T-cell (primary cell): ENCODE measurements at regions not wholly inside any gene's neighbourhood (a gene's known extent, or its start where the extent isn't known, plus 50 kb on each side); places are given as distances from the start of the nearest gene placed in this dataset.

Experiments used
- ATAC-seq, 4 experiments: fragments of 200-7000 bp in 3 of 4; fragments of 150-1000 bp in 1 of 4; cut with Tn5 transposase; replicated peaks in 1 of 4; 1 replicate in 3 of 4; 2 replicates in 1 of 4; pipeline ENCODE4 v1.10.0; 2021; ENCODE audit warnings: moderate library complexity in 3 of 4, mild to moderate bottlenecking in 2 of 4, moderate number of reproducible peaks in 1 of 4
- CTCF ChIA-PET, 2 donors: fragments of 300-600 bp; sonication (Branson Sonifier 250); formaldehyde crosslinking; loops; one replicate each; lab custom pipeline; 2022; ENCODE audit warnings: antibody characterized with exemption in 2 of 2; lab: Charles Lee
- POLR2A ChIA-PET, 2 donors: fragments of 300-600 bp; sonication (Branson Sonifier 250); formaldehyde crosslinking; loops; one replicate each; lab custom pipeline; 2022; ENCODE audit warnings: antibody characterized with exemption in 2 of 2; lab: Charles Lee
- DNase-seq, 35 experiments: peaks; one replicate each; pipeline versions ENCODE4 v3.0.0 to v3.0.0-alpha.2; 2013 to 2023
- H3K27ac ChIP-seq: one replicate; pipeline ENCODE4 v1.5.1; 2013; ENCODE audit warnings: low read length
- H3K27me3 ChIP-seq, 2 experiments: replicated peaks in 1 of 2; 1 replicate in 1 of 2; 2 replicates in 1 of 2; pipeline versions ENCODE4 v1.6.1 to v1.7.0; 2013; ENCODE audit warnings: low read length in 1 of 2, mixed read lengths in 1 of 2; ENCODE audit not compliant: control insufficient read depth in 2 of 2, insufficient read depth in 2 of 2; ENCODE audit errors: extremely low read depth in 1 of 2
- H3K36me3 ChIP-seq, 2 donors: 1 replicate in 1 of 2; 2 replicates in 1 of 2; pipeline versions ENCODE4 v1.6.1 to v1.7.0; 2013; ENCODE audit warnings: low read length in 1 of 2; ENCODE audit not compliant: control insufficient read depth in 2 of 2, insufficient read depth in 1 of 2; ENCODE audit errors: extremely low read depth in 1 of 2
- H3K4me1 ChIP-seq, 2 experiments: 1 replicate in 1 of 2; 2 replicates in 1 of 2; pipeline versions ENCODE4 v1.6.1 to v1.7.0; 2013; ENCODE audit warnings: low read length in 2 of 2, mixed read lengths in 1 of 2; ENCODE audit not compliant: insufficient read depth in 2 of 2, control insufficient read depth in 1 of 2; ENCODE audit errors: extremely low read depth in 1 of 2
- H3K4me3 ChIP-seq, 2 donors: 1 replicate in 1 of 2; 2 replicates in 1 of 2; pipeline versions ENCODE4 v1.5.1 to v1.7.0; 2013; ENCODE audit warnings: mild to moderate bottlenecking in 2 of 2, low read length in 1 of 2, moderate library complexity in 1 of 2; ENCODE audit not compliant: control insufficient read depth in 1 of 2; ENCODE audit errors: extremely low read depth in 1 of 2
- H3K9me3 ChIP-seq: 2 replicates; pipeline ENCODE4 v1.7.0; 2013
- H3K27ac Mint-ChIP-seq, 2 donors: one replicate each; pipeline ENCODE4 v1.8.0; 2020 to 2021; ENCODE audit warnings: mild to moderate bottlenecking in 2 of 2, mixed read lengths in 2 of 2
- H3K27me3 Mint-ChIP-seq, 2 donors: one replicate each; pipeline ENCODE4 v1.8.0; 2021 to 2022; ENCODE audit warnings: mixed read lengths in 2 of 2
- H3K36me3 Mint-ChIP-seq: one replicate; pipeline ENCODE4 v1.8.0; 2021; ENCODE audit warnings: mixed read lengths
- H3K4me1 Mint-ChIP-seq, 3 donors: one replicate each; pipeline ENCODE4 v1.8.0; 2020 to 2022; ENCODE audit warnings: mixed read lengths in 3 of 3, mild to moderate bottlenecking in 1 of 3
- H3K4me3 Mint-ChIP-seq, 3 donors: one replicate each; pipeline ENCODE4 v1.8.0; 2020 to 2022; ENCODE audit warnings: mild to moderate bottlenecking in 3 of 3, mixed read lengths in 3 of 3, moderate library complexity in 3 of 3
- H3K9me3 Mint-ChIP-seq, 3 donors: one replicate each; pipeline ENCODE4 v1.8.0; 2020 to 2022; ENCODE audit warnings: mixed read lengths in 3 of 3
- WGBS: methylation state at CpG from one replicate; pipeline ENCODE4 v1.1.5; 2013; ENCODE audit warnings: missing lambda C conversion rate; ENCODE audit not compliant: insufficient coverage; 5-methylcytosine and 5-hydroxymethylcytosine counted together

- DNase-seq (no peak), ATAC-seq (no peak)
- no peaks in the 10 kb centered on the region for H3K4me1 ChIP-seq
- H3K4me1 Mint-ChIP-seq = no peaks in the 10 kb centered on the region
- no peak overlapping the region for H3K27ac Mint-ChIP-seq
- CTCF ChIA-PET = no interaction called here
- H3K36me3 ChIP-seq = no peaks in the 10 kb centered on the region
- H3K4me3 Mint-ChIP-seq = no peak overlapping the region
- H3K9me3 Mint-ChIP-seq = peaks cover 0 to 4% (median 0%) of the 10 kb centered on the region in 3 donors
- no peak overlapping the region for H3K4me3 ChIP-seq
- H3K27me3 Mint-ChIP-seq = no peaks in the 10 kb centered on the region
- H3K27me3 ChIP-seq = peaks cover 0 to 28% of the 10 kb centered on the region in 2 experiments
- POLR2A ChIA-PET = no interaction called here
- 58% methylated on average over 3 of the region's 6 CpGs for WGBS
- H3K9me3 ChIP-seq = no peaks in the 10 kb centered on the region
- H3K36me3 Mint-ChIP-seq = no peaks in the 10 kb centered on the region
- H3K27ac ChIP-seq = no peak overlapping the region
Observed at GRCh38 chr9:134214386-134214765, 50.0 kb upstream of the RNU6ATAC start.

DNA sequence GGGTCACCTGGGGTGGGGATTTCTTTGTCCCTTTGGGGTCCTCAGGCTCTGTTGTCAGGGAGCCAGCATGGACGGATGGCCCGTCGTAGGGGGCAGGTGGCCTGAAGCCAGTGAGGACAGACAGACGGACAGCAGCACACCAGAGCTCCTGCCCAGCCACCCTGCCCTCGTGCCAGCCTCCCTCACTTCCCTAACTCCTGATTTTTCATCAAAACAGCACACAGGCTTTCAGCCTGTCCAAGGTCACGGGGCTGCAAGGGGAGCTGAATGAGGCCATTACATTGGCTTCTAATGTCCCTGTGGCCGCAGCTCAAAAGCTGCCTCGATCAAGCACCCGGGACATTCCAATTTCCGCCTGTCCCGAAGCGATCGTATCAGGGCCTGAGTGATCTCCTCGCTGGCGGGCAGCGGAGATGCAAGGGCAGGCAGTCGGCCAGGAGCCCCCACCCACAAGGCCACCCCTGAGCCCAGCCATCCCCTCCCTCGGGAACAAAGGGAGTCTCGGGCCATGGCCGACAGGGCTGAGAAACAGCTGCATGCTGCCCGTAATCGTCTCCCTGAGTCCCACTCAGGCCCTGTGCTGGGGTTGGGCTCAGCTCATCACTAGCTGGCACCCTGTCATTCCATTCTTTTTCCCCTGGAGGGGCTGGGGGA lies 50.5 kb upstream of the RNU6ATAC start:
- Mint-ChIP-seq H3K27ac (no peak overlapping the region), H3K9me3 (peaks cover 0 to 4% (median 0%) of the 10 kb centered on the region in 3 donors), H3K36me3 (no peaks in the 10 kb centered on the region), H3K4me1 (no peaks in the 10 kb centered on the region), H3K4me3 (no peak overlapping the region), H3K27me3 (no peaks in the 10 kb centered on the region)
- Histone ChIP-seq H3K27me3 (peaks cover 0 to 23% of the 10 kb centered on the region in 2 experiments), H3K36me3 (no peaks in the 10 kb centered on the region), H3K9me3 (no peaks in the 10 kb centered on the region), H3K4me1 (no peaks in the 10 kb centered on the region), H3K4me3 (no peak overlapping the region), H3K27ac (no peak overlapping the region)
- ChIA-PET POLR2A (no interaction called here), CTCF (no interaction called here)
- ATAC-seq = no peak
- DNase-seq = no peak
- WGBS = 89% methylated on average over 20 of the region's 22 CpGs

- no peaks in the 10 kb centered on the region for H3K9me3 ChIP-seq
- H3K9me3 Mint-ChIP-seq = peaks cover 0 to 4% (median 0%) of the 10 kb centered on the region in 3 donors
- ChIA-PET POLR2A (no interaction called here), CTCF (no interaction called here)
- H3K4me1 Mint-ChIP-seq = no peaks in the 10 kb centered on the region
- H3K27me3 Mint-ChIP-seq = no peaks in the 10 kb centered on the region
- no peak overlapping the region for H3K27ac ChIP-seq
- no peak overlapping the region for H3K4me3 Mint-ChIP-seq
- DNase-seq = no peak
- no peaks in the 10 kb centered on the region for H3K36me3 ChIP-seq
- no peaks in the 10 kb centered on the region for H3K36me3 Mint-ChIP-seq
- H3K4me1 ChIP-seq = no peaks in the 10 kb centered on the region
- 60% methylated on average over 1 of the region's 7 CpGs for WGBS
- no peak overlapping the region for H3K4me3 ChIP-seq
- no peak overlapping the region for H3K27ac Mint-ChIP-seq
- no peak for ATAC-seq
- H3K27me3 ChIP-seq = peaks cover 0 to 21% of the 10 kb centered on the region in 2 experiments
Observed at GRCh38 chr9:134215420-134215698, 51.0 kb upstream of the RNU6ATAC start.

GRCh38 chr9:134215699-134216448 lies 51.5 kb upstream of the RNU6ATAC start:
- Mint-ChIP-seq H3K4me3 (no peak overlapping the region), H3K27me3 (no peaks in the 10 kb centered on the region), H3K9me3 (peaks cover 0 to 4% (median 0%) of the 10 kb centered on the region in 3 donors), H3K36me3 (no peaks in the 10 kb centered on the region), H3K4me1 (no peaks in the 10 kb centered on the region), H3K27ac (no peak overlapping the region)
- Histone ChIP-seq H3K36me3 (no peaks in the 10 kb centered on the region), H3K4me1 (no peaks in the 10 kb centered on the region), H3K27me3 (peaks cover 0 to 21% of the 10 kb centered on the region in 2 experiments), H3K4me3 (no peak overlapping the region), H3K27ac (no peak overlapping the region), H3K9me3 (no peaks in the 10 kb centered on the region)
- ATAC-seq (no peak), DNase-seq (no peak)
- POLR2A ChIA-PET = no interaction called here
- CTCF ChIA-PET = no interaction called here
- WGBS = 78% methylated on average over 26 of the region's 32 CpGs

GRCh38 chr9:134216449-134216951 lies 52.1 kb upstream of the RNU6ATAC start:
- Mint-ChIP-seq H3K9me3 (peaks cover 0 to 4% (median 0%) of the 10 kb centered on the region in 3 donors), H3K27ac (no peak overlapping the region), H3K36me3 (no peaks in the 10 kb centered on the region), H3K27me3 (no peaks in the 10 kb centered on the region), H3K4me3 (no peak overlapping the region), H3K4me1 (no peaks in the 10 kb centered on the region)
- peaks cover 0 to 21% of the 10 kb centered on the region in 2 experiments for H3K27me3 ChIP-seq
- H3K9me3 ChIP-seq = no peaks in the 10 kb centered on the region
- CTCF ChIA-PET = no interaction called here
- no peaks in the 10 kb centered on the region for H3K4me1 ChIP-seq
- WGBS = 81% methylated on average over 14 of the region's 14 CpGs
- H3K4me3 ChIP-seq = no peak overlapping the region
- no peak overlapping the region for H3K27ac ChIP-seq
- ATAC-seq = no peak
- no peaks in the 10 kb centered on the region for H3K36me3 ChIP-seq
- POLR2A ChIA-PET = no interaction called here
- no peak for DNase-seq

GRCh38 chr9:134216961-134217360 lies 52.6 kb upstream of the RNU6ATAC start:
- Histone ChIP-seq H3K9me3 (no peaks in the 10 kb centered on the region), H3K27me3 (peaks cover 0 to 17% of the 10 kb centered on the region in 2 experiments), H3K4me1 (no peaks in the 10 kb centered on the region), H3K4me3 (no peak overlapping the region), H3K36me3 (no peaks in the 10 kb centered on the region), H3K27ac (no peak overlapping the region)
- no peak overlapping the region for H3K4me3 Mint-ChIP-seq
- 86% methylated on average over 3 of the region's 10 CpGs for WGBS
- ChIA-PET POLR2A (no interaction called here), CTCF (no interaction called here)
- DNase-seq (no peak), ATAC-seq (no peak)
- no peaks in the 10 kb centered on the region for H3K27me3 Mint-ChIP-seq
- no peak overlapping the region for H3K27ac Mint-ChIP-seq
- no peaks in the 10 kb centered on the region for H3K4me1 Mint-ChIP-seq
- H3K9me3 Mint-ChIP-seq = peaks cover 0 to 4% (median 0%) of the 10 kb centered on the region in 3 donors
- no peaks in the 10 kb centered on the region for H3K36me3 Mint-ChIP-seq
